ENCODE measurements at regions not wholly inside any gene's neighbourhood (a gene's known extent, or its start where the extent isn't known, plus 50 kb on each side); places are given as distances from the start of the nearest gene placed in this dataset.
A peak's percentile ranks its signal among the peaks of the same experiment; 100 is the strongest.

DNA sequence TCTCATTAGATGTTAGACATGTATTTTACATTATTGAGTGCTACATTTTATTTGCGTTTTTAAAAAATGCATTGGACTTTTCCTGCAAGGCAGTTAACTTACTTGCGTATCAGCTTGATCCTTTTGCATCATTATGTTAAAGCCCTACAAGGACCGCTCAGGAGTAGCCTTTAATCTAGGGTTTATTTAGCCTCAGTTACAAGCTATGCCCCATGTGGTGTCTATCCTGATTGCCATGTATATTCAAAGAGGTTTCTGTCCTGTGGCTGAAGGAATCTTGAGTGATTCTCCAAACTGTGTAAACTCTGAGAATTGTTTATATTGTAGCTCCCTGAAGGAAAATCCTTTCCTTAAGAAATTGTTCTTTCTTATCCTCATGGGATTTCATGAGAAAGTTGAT lies 821.8 kb upstream of the AGA start:
- no peaks in the 10 kb centered on the region for H3K4me1 ChIP-seq
- no peak for DNase-seq
- H3K36me3 ChIP-seq, result no peaks in the 10 kb centered on the region
- H3K4me3 ChIP-seq (ENCODE audit: low read depth, low read length), result no peak overlapping the region
- TF ChIP-seq, protein P1, sequence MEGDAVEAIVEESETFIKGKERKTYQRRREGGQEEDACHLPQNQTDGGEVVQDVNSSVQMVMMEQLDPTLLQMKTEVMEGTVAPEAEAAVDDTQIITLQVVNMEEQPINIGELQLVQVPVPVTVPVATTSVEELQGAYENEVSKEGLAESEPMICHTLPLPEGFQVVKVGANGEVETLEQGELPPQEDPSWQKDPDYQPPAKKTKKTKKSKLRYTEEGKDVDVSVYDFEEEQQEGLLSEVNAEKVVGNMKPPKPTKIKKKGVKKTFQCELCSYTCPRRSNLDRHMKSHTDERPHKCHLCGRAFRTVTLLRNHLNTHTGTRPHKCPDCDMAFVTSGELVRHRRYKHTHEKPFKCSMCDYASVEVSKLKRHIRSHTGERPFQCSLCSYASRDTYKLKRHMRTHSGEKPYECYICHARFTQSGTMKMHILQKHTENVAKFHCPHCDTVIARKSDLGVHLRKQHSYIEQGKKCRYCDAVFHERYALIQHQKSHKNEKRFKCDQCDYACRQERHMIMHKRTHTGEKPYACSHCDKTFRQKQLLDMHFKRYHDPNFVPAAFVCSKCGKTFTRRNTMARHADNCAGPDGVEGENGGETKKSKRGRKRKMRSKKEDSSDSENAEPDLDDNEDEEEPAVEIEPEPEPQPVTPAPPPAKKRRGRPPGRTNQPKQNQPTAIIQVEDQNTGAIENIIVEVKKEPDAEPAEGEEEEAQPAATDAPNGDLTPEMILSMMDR (IDR thresholded peaks at IDR 0.05; ENCODE audit: low read depth, low read length), result no peak
- H3K9me3 ChIP-seq, result no peaks in the 10 kb centered on the region
- no peaks in the 10 kb centered on the region for H3K27me3 ChIP-seq

DNA sequence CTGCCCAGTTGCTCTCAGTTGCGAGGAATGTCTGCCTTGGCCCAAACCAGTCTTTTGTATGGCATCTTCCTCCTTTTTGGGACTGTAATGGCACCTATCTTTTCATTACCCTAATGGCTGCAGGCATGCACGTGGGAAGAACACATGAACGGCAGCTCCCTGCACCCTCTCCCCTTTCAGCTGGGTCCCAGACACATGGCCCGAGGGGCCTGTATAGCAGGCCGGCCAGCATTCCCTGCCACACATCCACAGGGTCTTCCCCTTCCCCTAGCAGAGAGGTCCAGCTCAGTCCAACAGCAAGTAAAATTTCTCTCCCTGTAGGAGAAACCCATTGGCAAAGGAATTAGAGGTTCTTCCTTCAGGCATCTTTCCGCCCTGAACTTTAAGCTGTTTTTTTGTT lies 829.1 kb upstream of the AGA start:
- Histone ChIP-seq H3K4me1 (no peaks in the 10 kb centered on the region), H3K4me3 (ENCODE audit: low read depth, low read length) (no peak overlapping the region), H3K9me3 (no peaks in the 10 kb centered on the region), H3K27me3 (no peaks in the 10 kb centered on the region), H3K36me3 (no peaks in the 10 kb centered on the region)
- DNase-seq, result no peak
- TF ChIP-seq, protein P1 (IDR thresholded peaks at IDR 0.05; ENCODE audit: low read depth, low read length), result no peak

DNA sequence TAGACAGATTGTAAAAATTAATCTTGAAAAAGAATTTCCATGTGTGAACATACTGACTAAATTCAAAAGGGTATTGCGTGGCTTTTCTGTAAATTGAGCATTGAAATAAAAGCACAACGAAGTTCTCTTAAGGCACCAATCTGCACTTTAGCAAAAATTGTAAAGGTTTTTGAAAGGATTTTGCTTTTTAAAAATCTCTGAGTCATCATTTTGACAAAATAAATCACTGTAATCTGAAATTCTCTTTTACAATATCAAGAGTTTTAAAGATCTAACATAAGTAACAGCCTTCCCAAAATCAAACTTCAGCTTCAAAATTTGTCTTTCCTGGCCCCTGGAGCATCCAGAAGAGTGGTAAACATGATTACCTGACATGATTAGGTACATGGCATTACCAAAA lies 830.9 kb upstream of the AGA start:
- no peaks in the 10 kb centered on the region for H3K27me3 ChIP-seq

DNA sequence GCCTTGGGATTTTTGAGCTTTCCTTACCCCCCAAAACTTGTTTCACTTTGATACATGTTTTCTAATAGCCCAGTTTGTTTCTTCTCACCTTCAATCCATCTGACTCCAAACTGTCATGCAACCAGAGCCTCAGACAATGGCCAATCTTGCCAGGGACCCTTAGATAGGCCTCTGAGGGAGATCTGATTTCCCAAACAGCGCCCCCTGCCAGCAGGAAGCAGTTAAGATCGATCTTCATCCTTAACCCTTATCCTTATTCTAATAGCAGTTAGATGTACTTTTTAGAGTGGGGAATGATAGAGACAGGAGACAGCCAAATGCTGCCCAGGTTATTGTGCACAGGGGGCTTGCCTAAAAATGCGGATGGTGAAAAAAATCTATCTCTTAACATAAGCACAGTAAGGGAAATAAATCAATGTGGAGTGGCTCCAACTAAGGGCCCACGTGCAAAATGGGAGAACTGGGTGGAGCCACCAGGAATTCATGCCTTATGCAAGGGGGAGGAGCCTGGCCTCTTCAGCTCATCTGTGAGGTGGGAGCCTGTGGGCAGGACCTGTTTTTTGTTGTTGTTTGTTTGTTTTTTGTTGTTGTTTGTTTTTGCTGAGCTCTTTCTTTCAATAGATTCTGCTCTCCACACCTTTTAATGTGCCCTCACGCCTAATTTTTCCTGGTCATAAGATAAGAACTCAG lies 833.6 kb upstream of the AGA start:
- Histone ChIP-seq H3K4me1 (no peaks in the 10 kb centered on the region; the same call in 1 of the 2 replicates), H3K9me3 (no peaks in the 10 kb centered on the region), H3K36me3 (no peaks in the 10 kb centered on the region), H3K27me3 (no peaks in the 10 kb centered on the region), H3K4me3 (ENCODE audit: low read depth, low read length) (no peak overlapping the region)
- TF ChIP-seq, protein P1 (IDR thresholded peaks at IDR 0.05; ENCODE audit: low read depth, low read length), result peak; percentile 56
- peak; percentile 36 for DNase-seq

More for the DNA sequence above, 830.9 kb upstream of the AGA start:
- Histone ChIP-seq H3K9me3 (no peaks in the 10 kb centered on the region), H3K36me3 (no peaks in the 10 kb centered on the region), H3K4me1 (no peaks in the 10 kb centered on the region), H3K4me3 (ENCODE audit: low read depth, low read length) (no peak overlapping the region)
- DNase-seq, result no peak
- TF ChIP-seq, protein P1 (IDR thresholded peaks at IDR 0.05; ENCODE audit: low read depth, low read length), result no peak

DNA sequence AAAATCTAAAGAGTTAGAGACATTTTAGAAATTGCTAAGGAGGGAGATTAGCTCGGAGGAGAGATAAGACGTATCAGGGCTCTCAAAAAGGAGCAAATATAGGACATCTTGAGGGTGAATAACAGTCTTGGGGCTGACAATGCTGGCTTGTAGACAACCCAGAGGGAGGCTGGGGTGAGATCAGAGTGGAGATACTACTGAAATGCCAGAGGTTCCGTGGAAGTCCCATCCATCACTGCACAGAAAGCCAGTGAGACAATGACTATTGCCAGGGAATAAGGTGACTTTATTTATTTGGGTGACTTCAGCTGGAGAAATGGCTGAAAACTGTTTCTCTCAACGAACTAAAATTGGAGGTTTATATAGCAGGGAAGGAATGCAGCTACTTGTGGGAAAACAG lies 838.1 kb upstream of the AGA start:
- TF ChIP-seq, protein P1 (IDR thresholded peaks at IDR 0.05; ENCODE audit: low read depth, low read length), result no peak
- Histone ChIP-seq H3K4me1 (no peaks in the 10 kb centered on the region; the same call in 1 of the 2 replicates), H3K4me3 (ENCODE audit: low read depth, low read length) (no peak overlapping the region), H3K9me3 (no peaks in the 10 kb centered on the region), H3K27me3 (no peaks in the 10 kb centered on the region), H3K36me3 (no peaks in the 10 kb centered on the region)
- no peak for DNase-seq

DNA sequence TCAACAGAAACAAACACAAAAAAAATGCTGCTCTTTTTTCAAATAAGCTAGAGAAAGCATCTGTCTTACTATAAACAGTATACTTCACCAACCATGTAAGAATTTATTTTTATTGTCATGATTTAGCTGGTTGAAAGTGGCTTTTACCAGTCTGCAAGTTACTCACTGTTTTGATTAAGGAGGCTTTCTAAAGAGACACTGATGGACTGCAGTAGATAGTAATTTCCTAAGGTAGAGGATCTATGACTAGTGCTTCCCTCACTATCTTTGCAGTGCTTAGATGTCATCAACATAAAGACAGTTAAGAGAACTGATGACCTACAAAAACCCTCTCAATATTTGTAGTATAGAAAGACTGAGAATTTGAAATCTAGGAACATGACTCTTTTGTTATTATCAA lies 846.2 kb upstream of the AGA start:
- H3K9me3 ChIP-seq, result no peaks in the 10 kb centered on the region
- TF ChIP-seq, protein P1 (IDR thresholded peaks at IDR 0.05; ENCODE audit: low read depth, low read length), result no peak
- no peaks in the 10 kb centered on the region for H3K4me1 ChIP-seq

More for the DNA sequence above, 846.2 kb upstream of the AGA start:
- DNase-seq, result no peak
- H3K4me3 ChIP-seq (ENCODE audit: low read depth, low read length), result no peak overlapping the region
- no peaks in the 10 kb centered on the region for H3K27me3 ChIP-seq
- no peaks in the 10 kb centered on the region for H3K36me3 ChIP-seq
